MM.1S (cell line): ENCODE measurements at regions not wholly inside any gene's neighbourhood (a gene's known extent, or its start where the extent isn't known, plus 50 kb on each side); places are given as distances from the start of the nearest gene placed in this dataset.

Experiments
- CTCF ChIP-seq: fragments of 300-600 bp; sonication (generic); IDR thresholded peaks from 2 replicates; pipeline ENCODE4 v1.5.1; 2016; ENCODE audit warnings: antibody characterized with exemption, low read length, mixed read lengths
- EZH2 ChIP-seq: fragments of 300-600 bp; sonication (generic); optimal IDR thresholded peaks from 2 replicates; pipeline ENCODE3; 2017; ENCODE audit warnings: low read depth, mild to moderate bottlenecking, antibody characterized with exemption, low read length, mixed read lengths
- EZH2phosphoT487 ChIP-seq: fragments of 300-600 bp; sonication (generic); IDR thresholded peaks from 2 replicates; pipeline ENCODE4 v1.6.1; 2018; ENCODE audit warnings: antibody characterized with exemption, low read length

DNA sequence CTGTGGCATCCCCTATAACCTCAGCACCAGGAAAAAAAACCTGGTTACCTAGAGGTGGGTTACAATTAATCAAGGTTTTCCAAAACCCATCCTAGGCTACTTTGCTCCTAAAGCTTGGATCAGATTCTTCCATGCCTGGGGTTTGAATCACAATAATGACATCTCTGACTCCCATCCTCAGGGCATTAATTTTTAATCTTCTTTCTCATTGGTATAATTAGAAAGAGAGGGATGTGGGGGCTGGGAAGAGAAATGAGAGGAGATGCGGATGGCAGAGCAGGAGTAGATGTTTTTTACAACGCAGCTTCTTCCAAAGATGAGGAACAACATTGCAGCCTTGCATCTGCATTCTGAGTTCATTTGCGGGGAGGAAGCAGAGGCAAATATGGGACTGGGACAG, 117.2 kb upstream of the E2F8 start:
- no peak for TF ChIP-seq CTCF
- no peak for TF ChIP-seq EZH2
- TF ChIP-seq EZH2phosphoT487 = no peak
